GM19395 (cell line): ENCODE measurements at regions not wholly inside any gene's neighbourhood (a gene's known extent, or its start where the extent isn't known, plus 50 kb on each side); places are given as distances from the start of the nearest gene placed in this dataset.
A peak's percentile ranks its signal among the peaks of the same experiment; 100 is the strongest.
"Not testable (repeated sequence)": the region's sequence is repeated elsewhere in the genome, so short reads cannot be mapped to it uniquely, and the experiment has no call there.

ENCODE experiments used
- ATAC-seq: cut with Tn5 transposase; IDR thresholded peaks from one replicate; pipeline ENCODE4 v1.9.1; 2021; ENCODE audit warnings: mild to moderate bottlenecking, moderate library complexity; ENCODE audit not compliant: unreplicated experiment

- no peak for ATAC-seq
Measured at GRCh38 chr6:98395610-98396166, 438.7 kb upstream of the POU3F2 start.

- ATAC-seq = no peak
Measured at GRCh38 chr6:98416027-98416426, 418.3 kb upstream of the POU3F2 start.

- ATAC-seq = not testable (repeated sequence)
Measured at GRCh38 chr6:98416497-98417158, 417.7 kb upstream of the POU3F2 start.

GRCh38 chr6:98433325-98434056, 400.9 kb upstream of the POU3F2 start:
- ATAC-seq = peak; percentile 90

GRCh38 chr6:98443633-98444032, 390.7 kb upstream of the POU3F2 start:
- ATAC-seq = no peak

GRCh38 chr6:98452685-98453084, 381.7 kb upstream of the POU3F2 start:
- ATAC-seq = no peak

GRCh38 chr6:98454809-98455322, 379.5 kb upstream of the POU3F2 start:
- no peak for ATAC-seq

GRCh38 chr6:98458708-98459107, 375.7 kb upstream of the POU3F2 start:
- ATAC-seq = no peak

- no peak for ATAC-seq
Measured at GRCh38 chr6:98463038-98464000, 371.1 kb upstream of the POU3F2 start.

- ATAC-seq = no peak
Measured at GRCh38 chr6:98467091-98467490, 367.3 kb upstream of the POU3F2 start.

- ATAC-seq = no peak
Measured at GRCh38 chr6:98467902-98468301, 366.5 kb upstream of the POU3F2 start.

GRCh38 chr6:98469141-98469540, 365.2 kb upstream of the POU3F2 start:
- no peak for ATAC-seq

- no peak for ATAC-seq
Measured at GRCh38 chr6:98470821-98471220, 363.6 kb upstream of the POU3F2 start.

- no peak for ATAC-seq
Measured at GRCh38 chr6:98471444-98471843, 362.9 kb upstream of the POU3F2 start.

- ATAC-seq = no peak
Measured at GRCh38 chr6:98477231-98477630, 357.1 kb upstream of the POU3F2 start.

- ATAC-seq = no peak
Measured at GRCh38 chr6:98484696-98485095, 349.7 kb upstream of the POU3F2 start.

GRCh38 chr6:98485593-98485992, 348.8 kb upstream of the POU3F2 start:
- ATAC-seq = no peak

GRCh38 chr6:98486057-98486456, 348.3 kb upstream of the POU3F2 start:
- no peak for ATAC-seq

- no peak for ATAC-seq
Measured at GRCh38 chr6:98487612-98488011, 346.8 kb upstream of the POU3F2 start.

GRCh38 chr6:98498144-98498775, 336.1 kb upstream of the POU3F2 start:
- no peak for ATAC-seq
